Gastroesophageal sphincter (tissue), 4 donors: ENCODE measurements at regions not wholly inside any gene's neighbourhood (a gene's known extent, or its start where the extent isn't known, plus 50 kb on each side); places are given as distances from the start of the nearest gene placed in this dataset.

Experiments
- ATAC-seq: fragments of 150-250 bp; one replicate; pipeline ENCODE4 v1.9.1; 2016; ENCODE audit warnings: mild to moderate bottlenecking, moderate library complexity
- H3K27ac ChIP-seq, 4 donors: fragments of 200-600 bp; sonication (generic) in 3 of 4; 1 replicate in 3 of 4; 2 replicates in 1 of 4; pipeline ENCODE4 v1.5.1; 2016 to 2019
- H3K27me3 ChIP-seq: fragments of 200-600 bp; sonication (generic); one replicate; pipeline ENCODE4 v1.5.1; 2019
- H3K36me3 ChIP-seq, 2 donors: fragments of 200-600 bp; sonication (generic); one replicate each; pipeline ENCODE4 v1.5.1; 2019; ENCODE audit warnings: control low read depth in 1 of 2
- H3K4me1 ChIP-seq, 3 donors: fragments of 200-600 bp; sonication (generic); 1 replicate in 2 of 3; 2 replicates in 1 of 3; pipeline ENCODE4 v1.5.1; 2016 to 2019; ENCODE audit warnings: control low read depth in 2 of 3
- H3K4me3 ChIP-seq, 2 donors: fragments of 200-600 bp; sonication (generic); one replicate each; pipeline ENCODE4 v1.5.1; 2019; ENCODE audit warnings: mild to moderate bottlenecking in 1 of 2, moderate library complexity in 1 of 2
- H3K9me3 ChIP-seq, 3 donors: fragments of 200-600 bp; sonication (generic); one replicate each; pipeline ENCODE4 v1.5.1; 2017 to 2019; ENCODE audit warnings: control low read depth in 2 of 3
- CTCF ChIP-seq, 4 experiments: fragments of 200-600 bp in 2 of 4; fragments of 450-650 bp in 2 of 4; sonication (generic) in 1 of 4; IDR thresholded peaks; one replicate each; pipeline ENCODE4 v1.5.1; 2017 to 2019; ENCODE audit warnings: antibody characterized with exemption in 4 of 4, mild to moderate bottlenecking in 2 of 4, moderate library complexity in 2 of 4
- EP300 ChIP-seq: sonication (generic); formaldehyde crosslinking; IDR thresholded peaks from one replicate; pipeline ENCODE4 v1.6.1; 2017; ENCODE audit warnings: antibody characterized with exemption, mild to moderate bottlenecking
- POLR2A ChIP-seq, 2 donors: fragments of 450-650 bp; IDR thresholded peaks; one replicate each; pipeline ENCODE4 v1.6.1; 2017; ENCODE audit warnings: antibody characterized with exemption in 2 of 2, mild to moderate bottlenecking in 2 of 2, moderate library complexity in 1 of 2
- POLR2AphosphoS5 ChIP-seq: sonication (generic); formaldehyde crosslinking; IDR thresholded peaks from one replicate; pipeline ENCODE4 v1.6.1; 2017; ENCODE audit warnings: antibody characterized with exemption
- WGBS, 2 donors: methylation state at CpG; one replicate each; pipeline ENCODE4 v1.1.5; 2018; ENCODE audit warnings: low coverage in 1 of 2; 5-methylcytosine and 5-hydroxymethylcytosine counted together

- Histone ChIP-seq H3K9me3 (no peaks in the 10 kb centered on the region), H3K36me3 (no peaks in the 10 kb centered on the region), H3K4me1 (no peaks in the 10 kb centered on the region), H3K27ac (no peak overlapping the region), H3K4me3 (no peak overlapping the region), H3K27me3 (no peaks in the 10 kb centered on the region)
- no peak for ATAC-seq
- whole genome bisulfite sequencing, 2 donors = 89 to 100% methylated on average over 1 to 2 of the region's 2 CpGs
- TF ChIP-seq CTCF (IDR thresholded peaks at IDR 0.05) (no peak), POLR2AphosphoS5 (no peak), POLR2A (IDR thresholded peaks at IDR 0.05) (no peak), EP300 (no peak)
Observed at GRCh38 chr12:77372026-77372425, 306.7 kb upstream of the E2F7 start.

GRCh38 chr12:77368379-77368778 lies 303.0 kb upstream of the E2F7 start:
- Histone ChIP-seq H3K27ac (no peak overlapping the region), H3K4me1 (no peaks in the 10 kb centered on the region), H3K36me3 (no peaks in the 10 kb centered on the region), H3K27me3 (no peaks in the 10 kb centered on the region), H3K4me3 (no peak overlapping the region), H3K9me3 (no peaks in the 10 kb centered on the region)
- ATAC-seq = no peak
- 92 to 100% methylated on average over 2 of the region's 2 CpGs for WGBS, 2 donors
- no peak for TF ChIP-seq EP300
- TF ChIP-seq POLR2AphosphoS5 = no peak
- TF ChIP-seq CTCF (IDR thresholded peaks at IDR 0.05) = no peak
- TF ChIP-seq POLR2A (IDR thresholded peaks at IDR 0.05) = no peak

DNA sequence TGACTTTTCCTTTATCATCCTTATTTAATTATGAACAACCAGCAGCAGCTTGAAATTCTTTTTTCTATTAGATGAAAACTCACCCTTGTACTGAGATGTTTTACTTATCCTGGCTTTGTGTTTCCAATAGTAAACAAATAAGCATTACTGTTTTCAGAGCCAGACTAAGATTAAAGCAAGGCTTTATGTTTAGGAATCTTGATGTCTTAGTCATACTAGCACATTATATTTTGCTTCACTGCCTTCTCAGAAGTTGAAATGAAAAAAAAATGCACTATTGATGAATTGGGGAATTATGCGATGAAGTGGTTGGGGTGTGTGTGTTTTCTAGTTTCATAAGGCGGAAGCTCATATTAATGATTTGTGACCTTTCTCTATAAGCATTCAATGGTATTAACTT lies 301.2 kb upstream of the E2F7 start:
- H3K36me3 ChIP-seq = no peaks in the 10 kb centered on the region
- TF ChIP-seq CTCF (IDR thresholded peaks at IDR 0.05) (no peak), EP300 (no peak)
- no peaks in the 10 kb centered on the region for H3K4me1 ChIP-seq
- WGBS, 2 donors = 81 to 87% methylated on average over 2 of the region's 2 CpGs
- H3K27me3 ChIP-seq = no peaks in the 10 kb centered on the region
- H3K27ac ChIP-seq = no peak overlapping the region
- H3K4me3 ChIP-seq = no peak overlapping the region
- H3K9me3 ChIP-seq = no peaks in the 10 kb centered on the region
- no peak for ATAC-seq

- Histone ChIP-seq H3K27me3 (no peaks in the 10 kb centered on the region), H3K27ac (no peak overlapping the region), H3K36me3 (no peaks in the 10 kb centered on the region), H3K4me1 (no peaks in the 10 kb centered on the region), H3K4me3 (no peak overlapping the region), H3K9me3 (no peaks in the 10 kb centered on the region)
- 80% methylated on average over 1 of the region's 1 CpG; no CpG with 5 or more reads in 1 of the 2 donors for WGBS, 2 donors
- TF ChIP-seq EP300 (no peak), POLR2A (IDR thresholded peaks at IDR 0.05) (no peak), CTCF (IDR thresholded peaks at IDR 0.05) (no peak), POLR2AphosphoS5 (no peak)
- no peak for ATAC-seq
Observed at GRCh38 chr12:77364400-77364799, 299.0 kb upstream of the E2F7 start.

- WGBS, 2 donors = 79 to 80% methylated on average over 6 to 7 of the region's 7 CpGs
- ATAC-seq = no peak
- TF ChIP-seq CTCF (IDR thresholded peaks at IDR 0.05) = no peak
- no peak for TF ChIP-seq POLR2A (IDR thresholded peaks at IDR 0.05)
- no peak for TF ChIP-seq EP300
- TF ChIP-seq POLR2AphosphoS5 = no peak
- H3K27me3 ChIP-seq = no peaks in the 10 kb centered on the region
- no peaks in the 10 kb centered on the region for H3K9me3 ChIP-seq
- no peaks in the 10 kb centered on the region for H3K4me1 ChIP-seq
- no peak overlapping the region for H3K4me3 ChIP-seq
- H3K27ac ChIP-seq = no peak overlapping the region
- H3K36me3 ChIP-seq = no peaks in the 10 kb centered on the region
Observed at GRCh38 chr12:77362509-77363210, 297.3 kb upstream of the E2F7 start.
